HG03520 (cell line): ENCODE measurements at regions not wholly inside any gene's neighbourhood (a gene's known extent, or its start where the extent isn't known, plus 50 kb on each side); places are given as distances from the start of the nearest gene placed in this dataset.

Experiments used
- ATAC-seq: cut with Tn5 transposase; IDR thresholded peaks from one replicate; pipeline ENCODE4 v1.9.1; 2021; ENCODE audit warnings: mild to moderate bottlenecking, moderate library complexity; ENCODE audit not compliant: unreplicated experiment

- no peak for ATAC-seq
These were observed 932.8 kb upstream of the POU3F3 start for GRCh38 chr2:103921161-103921560.

- no peak for ATAC-seq
These were observed 911.7 kb upstream of the POU3F3 start for GRCh38 chr2:103942199-103942598.

DNA sequence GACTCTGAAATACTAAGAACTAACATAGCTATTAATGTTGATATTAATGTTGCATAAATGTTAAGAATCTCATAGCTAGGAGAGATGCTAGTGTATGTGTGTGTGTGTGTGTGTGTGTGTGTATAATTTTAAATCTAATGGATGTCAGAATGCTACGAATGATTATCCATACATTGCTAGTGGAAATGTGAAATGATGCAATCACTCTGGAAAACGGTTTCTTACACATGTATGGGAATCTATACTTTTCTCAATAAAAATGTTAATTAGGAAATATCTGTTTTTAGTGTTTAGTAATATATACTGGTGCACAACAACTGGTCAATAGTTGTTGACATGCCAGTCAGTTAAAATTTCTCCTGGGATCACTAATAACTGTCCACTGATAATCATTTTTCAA is 908.8 kb upstream of the POU3F3 start:
- no peak for ATAC-seq

GRCh38 chr2:103959174-103960128 is 894.5 kb upstream of the POU3F3 start:
- ATAC-seq, result no peak

DNA sequence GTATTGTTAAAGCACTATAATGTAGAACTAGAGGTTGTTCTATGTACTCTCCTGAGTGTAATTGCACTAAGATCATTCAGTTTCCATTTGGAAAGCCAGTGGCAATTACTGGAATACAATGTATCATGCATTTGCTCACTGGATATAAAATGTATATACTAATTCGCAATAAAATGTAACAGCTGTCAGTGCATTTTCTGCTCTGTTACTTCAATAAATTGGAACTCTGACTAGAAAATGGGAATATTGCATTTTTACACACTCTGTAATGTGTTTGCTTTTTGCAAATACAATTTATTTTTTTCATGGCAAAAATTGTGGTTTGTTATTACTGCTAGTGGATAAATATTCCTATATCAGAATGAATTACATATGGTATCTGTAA is 893.8 kb upstream of the POU3F3 start:
- no peak for ATAC-seq

DNA sequence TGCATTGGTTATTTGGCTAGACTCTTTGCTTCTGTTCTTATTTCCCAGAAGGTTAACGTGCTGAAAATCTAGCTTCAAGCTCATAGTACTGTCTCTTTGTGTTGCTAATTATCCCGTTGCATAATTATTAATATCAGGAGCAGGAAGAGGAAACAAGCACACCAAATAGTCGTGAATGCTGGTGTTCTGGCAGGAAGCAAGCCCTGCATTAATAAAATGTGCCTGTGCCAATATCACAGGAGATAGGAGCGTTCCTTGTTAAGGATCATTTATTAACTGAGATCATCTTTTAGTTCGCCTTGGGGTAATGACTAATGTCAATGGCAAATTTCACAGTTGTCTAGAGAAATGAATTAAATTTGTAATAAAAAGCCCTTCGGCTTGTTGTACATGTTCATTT is 893.0 kb upstream of the POU3F3 start:
- ATAC-seq, result no peak

GRCh38 chr2:103961862-103962261 is 892.1 kb upstream of the POU3F3 start:
- no peak for ATAC-seq

GRCh38 chr2:103962670-103963069 is 891.2 kb upstream of the POU3F3 start:
- no peak for ATAC-seq

GRCh38 chr2:103963146-103963725 is 890.7 kb upstream of the POU3F3 start:
- ATAC-seq, result no peak

- no peak for ATAC-seq
These were observed 876.7 kb upstream of the POU3F3 start for GRCh38 chr2:103977241-103977640.

GRCh38 chr2:103977668-103978067 is 876.2 kb upstream of the POU3F3 start:
- no peak for ATAC-seq

- no peak for ATAC-seq
These were observed 873.5 kb upstream of the POU3F3 start for GRCh38 chr2:103980401-103980800.

DNA sequence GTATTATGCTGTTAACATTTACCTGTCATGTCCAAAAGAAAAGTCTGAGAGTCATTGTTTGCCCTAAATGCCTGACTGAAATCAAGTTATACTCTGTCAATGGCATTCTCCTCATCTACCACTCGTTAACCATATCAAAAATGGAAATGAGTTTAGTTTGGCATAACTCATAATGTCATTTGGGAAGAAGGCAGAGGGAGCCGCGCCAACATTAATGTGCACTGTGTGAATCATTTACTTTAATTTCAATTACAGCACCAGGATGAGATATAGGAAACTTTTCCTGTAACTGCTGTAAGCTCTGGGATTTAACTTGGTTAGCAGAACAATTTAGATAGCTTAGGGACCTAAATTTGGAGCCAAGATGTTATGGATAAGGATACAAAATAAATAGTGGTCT is 871.2 kb upstream of the POU3F3 start:
- no peak for ATAC-seq

DNA sequence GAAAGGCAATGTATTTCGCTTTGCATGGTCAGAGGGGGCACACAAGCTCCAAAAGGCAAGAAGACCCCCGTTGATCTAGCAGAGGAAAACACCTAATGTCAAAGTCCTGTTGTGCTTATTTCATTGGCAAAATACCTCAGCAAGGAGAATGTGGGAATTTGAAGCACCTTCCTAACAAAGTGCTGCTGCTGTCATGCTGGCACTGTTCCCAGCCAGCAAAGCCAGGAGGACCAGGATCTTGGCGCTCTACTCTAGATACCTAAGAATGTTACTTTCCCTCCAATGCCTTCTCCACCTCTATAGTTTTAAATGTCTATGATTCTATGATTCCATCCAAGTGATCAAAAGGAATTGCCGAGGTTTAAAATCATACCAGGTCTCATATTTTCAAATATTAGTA is 867.9 kb upstream of the POU3F3 start:
- no peak for ATAC-seq

DNA sequence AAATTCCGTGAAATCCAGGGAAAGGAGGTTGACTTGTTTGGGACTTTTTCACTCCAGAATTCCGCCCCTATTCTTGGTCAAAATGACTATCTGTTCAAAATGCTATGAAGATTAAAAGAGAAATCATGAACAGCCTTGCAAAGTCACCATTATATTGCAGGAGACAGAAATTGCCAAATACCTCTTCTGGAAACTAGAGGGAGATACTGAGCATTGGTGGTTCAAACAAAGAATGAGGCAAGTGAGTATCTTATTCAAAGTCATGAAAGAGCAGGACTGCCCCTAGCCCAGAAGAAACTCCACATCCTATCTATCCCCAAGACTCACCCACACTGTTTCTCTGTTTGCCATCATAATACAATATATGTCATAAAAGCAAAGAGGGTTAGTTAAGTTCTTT is 862.3 kb upstream of the POU3F3 start:
- ATAC-seq, result no peak

DNA sequence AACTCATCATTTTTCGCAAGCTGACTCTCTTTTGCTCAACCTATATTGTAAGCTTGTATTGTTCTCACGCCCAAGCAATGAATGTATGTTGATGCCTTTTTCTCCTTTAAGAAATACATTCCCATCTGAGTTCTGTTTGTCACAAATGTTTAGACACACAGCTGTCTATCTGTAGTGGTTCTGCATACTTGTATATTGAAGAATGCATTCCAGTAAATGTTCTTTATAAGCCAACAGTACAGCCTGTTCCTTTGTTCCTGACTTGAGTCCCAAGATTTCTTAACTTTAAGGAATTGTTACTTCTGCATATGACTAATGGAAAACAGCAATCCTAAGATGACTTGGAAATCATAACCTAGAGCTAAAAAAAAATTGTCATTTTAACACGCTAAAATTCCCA is 849.1 kb upstream of the POU3F3 start:
- no peak for ATAC-seq

DNA sequence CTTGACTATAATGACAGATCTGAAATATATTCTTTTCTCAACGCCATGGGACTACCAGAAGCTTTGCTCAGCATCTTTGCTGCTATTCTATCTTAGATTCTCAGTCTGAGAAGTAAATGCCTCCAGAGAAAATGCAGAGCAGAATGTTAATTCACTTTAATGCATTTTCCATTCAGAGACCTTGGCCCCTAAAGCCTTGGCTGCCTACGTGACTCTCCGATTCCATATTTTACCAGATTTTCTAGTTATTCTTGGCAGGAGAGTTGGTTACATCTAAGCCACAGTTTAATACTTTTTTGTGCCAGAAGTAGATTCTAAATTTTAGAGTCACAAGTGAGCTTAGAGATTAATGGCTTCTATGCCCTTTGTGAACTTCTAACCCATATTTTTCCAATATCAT is 837.1 kb upstream of the POU3F3 start:
- no peak for ATAC-seq

DNA sequence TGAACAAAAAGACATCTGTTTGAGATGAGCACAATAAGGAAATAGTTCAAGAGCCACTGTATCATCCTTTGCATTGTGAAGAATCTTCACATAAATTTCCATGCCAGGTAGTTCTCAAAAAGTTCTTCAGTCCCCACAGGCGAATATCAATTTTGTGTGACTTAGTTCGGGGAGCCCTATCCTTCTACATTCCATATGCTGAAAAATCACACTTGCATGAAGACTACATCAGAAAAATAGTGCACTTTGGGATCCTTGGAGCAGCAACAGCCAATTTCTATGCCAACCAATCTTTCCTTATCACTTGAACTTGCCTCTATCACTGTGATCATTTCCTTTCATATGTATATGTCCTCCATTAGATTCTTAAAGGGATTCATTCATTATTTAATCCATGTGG is 830.6 kb upstream of the POU3F3 start:
- no peak for ATAC-seq

- no peak for ATAC-seq
These were observed 830.1 kb upstream of the POU3F3 start for GRCh38 chr2:104023765-104024164.

GRCh38 chr2:104025295-104025694 is 828.6 kb upstream of the POU3F3 start:
- ATAC-seq, result no peak

DNA sequence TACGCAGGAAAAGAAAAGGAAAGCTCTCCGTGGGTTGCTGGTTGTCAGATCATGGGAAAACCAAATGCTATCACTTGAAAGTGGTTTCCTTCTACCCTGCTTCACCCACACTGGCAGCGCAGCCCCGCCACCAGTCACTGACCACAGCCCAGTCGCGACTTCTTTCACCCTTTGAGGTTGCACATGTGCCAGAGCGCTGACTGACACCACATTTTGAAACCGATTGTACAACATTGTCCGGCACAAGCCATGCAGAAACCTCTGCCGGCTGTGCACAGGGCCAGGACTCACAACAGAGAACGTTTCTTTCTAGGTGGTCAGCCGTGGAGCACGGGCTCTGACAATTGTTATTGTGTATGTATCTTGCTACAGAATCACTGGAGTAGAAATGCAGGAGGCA is 827.2 kb upstream of the POU3F3 start:
- no peak for ATAC-seq

DNA sequence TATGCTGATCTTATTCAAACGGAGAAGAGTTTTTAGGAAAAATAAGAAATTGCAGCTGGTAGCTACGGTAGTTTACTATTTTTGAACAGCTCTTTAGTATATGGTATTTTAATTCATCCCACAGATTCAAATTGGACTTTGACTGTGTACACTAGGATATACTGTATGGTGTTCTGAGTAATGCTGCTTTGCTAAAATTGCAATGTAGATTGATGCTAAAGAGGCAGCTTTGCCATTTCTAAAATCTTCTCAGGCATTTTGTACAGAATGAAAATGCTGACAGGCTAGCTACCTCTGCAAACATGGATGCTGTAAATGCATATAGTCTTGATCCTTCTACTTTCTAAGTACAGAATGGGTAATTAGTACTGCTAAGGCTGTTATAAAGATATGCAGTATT is 826.6 kb upstream of the POU3F3 start:
- ATAC-seq, result no peak

- no peak for ATAC-seq
These were observed 825.9 kb upstream of the POU3F3 start for GRCh38 chr2:104028061-104028460.
